Neural cell (in vitro differentiated cells): ENCODE measurements at regions not wholly inside any gene's neighbourhood (a gene's known extent, or its start where the extent isn't known, plus 50 kb on each side); places are given as distances from the start of the nearest gene placed in this dataset.
"Not testable (repeated sequence)": the region's sequence is repeated elsewhere in the genome, so short reads cannot be mapped to it uniquely, and the experiment has no call there.

Experiments used
- H2AFZ ChIP-seq: fragments of 200-600, 300-800 bp; sonication (generic), shearing (Covaris generic); 2 replicates; pipeline ENCODE4 v1.6.0; 2014; ENCODE audit warnings: low read depth, mild to moderate bottlenecking, antibody characterized with exemption, low read length, moderate library complexity
- H3F3A ChIP-seq: fragments of 200-600 bp; shearing (Covaris generic); 2 replicates; pipeline ENCODE4 v1.6.1; 2016; ENCODE audit warnings: mild to moderate bottlenecking, moderate library complexity, mixed read lengths, antibody characterized with exemption, low read length; ENCODE audit not compliant: insufficient read depth, poor library complexity, severe bottlenecking
- H3K27ac ChIP-seq: fragments of 200-600, 300-800 bp; sonication (generic), shearing (Covaris generic); 2 replicates; pipeline ENCODE4 v1.5.1; 2014; ENCODE audit warnings: mild to moderate bottlenecking, low read length, moderate library complexity
- H3K27me3 ChIP-seq: fragments of 300-800, 200-600 bp; sonication (generic), shearing (Covaris generic); 2 replicates; pipeline ENCODE4 v1.6.0; 2014; ENCODE audit warnings: mild to moderate bottlenecking, low read depth, low read length, moderate library complexity; ENCODE audit not compliant: insufficient read depth
- H3K36me3 ChIP-seq: fragments of 300-800, 200-600 bp; sonication (generic), shearing (Covaris generic); 2 replicates; pipeline ENCODE4 v1.5.1; 2014; ENCODE audit warnings: mild to moderate bottlenecking, antibody characterized with exemption, low read length, moderate library complexity; ENCODE audit not compliant: insufficient read depth
- H3K4me2 ChIP-seq: fragments of 300-800, 200-600 bp; sonication (generic), shearing (Covaris generic); 2 replicates; pipeline ENCODE4 v1.6.0; 2014; ENCODE audit warnings: mild to moderate bottlenecking, low read length
- H3K4me3 ChIP-seq: fragments of 300-800, 200-600 bp; sonication (generic), shearing (Covaris generic); 2 replicates; pipeline ENCODE4 v1.5.1; 2014; ENCODE audit warnings: mild to moderate bottlenecking, low read length, moderate library complexity
- H3K79me2 ChIP-seq: fragments of 200-600 bp; shearing (Covaris generic); replicated peaks from 2 replicates; pipeline ENCODE4 v1.6.0; 2014; ENCODE audit warnings: mild to moderate bottlenecking, low read length, moderate library complexity; ENCODE audit not compliant: insufficient read depth
- H3K9ac ChIP-seq: fragments of 300-800, 200-600 bp; sonication (generic), shearing (Covaris generic); 2 replicates; pipeline ENCODE4 v1.6.1; 2016; ENCODE audit warnings: mild to moderate bottlenecking, low read length, mixed read lengths
- H3K9me2 ChIP-seq: fragments of 200-600 bp; shearing (Covaris generic); 2 replicates; pipeline ENCODE4 v1.6.1; 2016; ENCODE audit warnings: mild to moderate bottlenecking, low read length, mixed read lengths; ENCODE audit not compliant: insufficient read depth
- H3K9me3 ChIP-seq: fragments of 200-600, 300-800 bp; sonication (generic), shearing (Covaris generic); 2 replicates; pipeline ENCODE4 v1.6.1; 2016; ENCODE audit warnings: mild to moderate bottlenecking, mixed run types, low read length, moderate library complexity, mixed read lengths
- H4K20me1 ChIP-seq: fragments of 200-600 bp; shearing (Covaris generic); 2 replicates; pipeline ENCODE4 v1.6.1; 2016; ENCODE audit warnings: mild to moderate bottlenecking, mixed run types; ENCODE audit not compliant: insufficient read depth
- EP300 ChIP-seq: fragments of 450-650 bp; conservative IDR thresholded peaks from 2 replicates; pipeline ENCODE4 v1.6.1; 2014; ENCODE audit warnings: antibody characterized with exemption, mild to moderate bottlenecking, moderate library complexity; ENCODE audit not compliant: poor library complexity, severe bottlenecking
- EZH2 ChIP-seq: fragments of 200-600, 300-800 bp; shearing (Covaris generic), sonication (generic); IDR thresholded peaks from 2 replicates; pipeline ENCODE4 v1.6.1; 2014; ENCODE audit warnings: antibody characterized with exemption, low read length, borderline replicate concordance, mild to moderate bottlenecking; ENCODE audit not compliant: insufficient read depth, poor library complexity, severe bottlenecking
- MXI1 ChIP-seq: fragments of 450-650 bp; conservative IDR thresholded peaks from 2 replicates; pipeline ENCODE4 v1.6.1; 2014; ENCODE audit warnings: antibody characterized with exemption, mild to moderate bottlenecking; ENCODE audit not compliant: poor library complexity, severe bottlenecking
- POLR2AphosphoS5 ChIP-seq: IDR thresholded peaks from 2 replicates; pipeline ENCODE4 v1.6.1; 2012
- RAD21 ChIP-seq: fragments of 450-650 bp; conservative IDR thresholded peaks from 2 replicates; pipeline ENCODE4 v1.6.1; 2014; ENCODE audit warnings: antibody characterized with exemption, mild to moderate bottlenecking, moderate library complexity
- SMC3 ChIP-seq: fragments of 450-650 bp; conservative IDR thresholded peaks from 2 replicates; pipeline ENCODE4 v1.6.1; 2014; ENCODE audit warnings: antibody characterized with exemption, mild to moderate bottlenecking, moderate library complexity; ENCODE audit not compliant: poor library complexity
- TAF1 ChIP-seq: IDR thresholded peaks from 2 replicates; pipeline ENCODE4 v1.6.1; 2012; ENCODE audit warnings: low read depth
- TF ChIP-seq, protein P1 (sequence below): fragments of 450-650 bp; IDR thresholded peaks from 2 replicates; pipeline ENCODE4 v1.5.1; 2014; ENCODE audit warnings: antibody characterized with exemption, mild to moderate bottlenecking, moderate library complexity; ENCODE audit not compliant: poor library complexity, severe bottlenecking
- TF ChIP-seq, protein P2 (sequence below): IDR thresholded peaks from 2 replicates; pipeline ENCODE4 v1.6.1; 2012; ENCODE audit warnings: borderline replicate concordance

DNA sequence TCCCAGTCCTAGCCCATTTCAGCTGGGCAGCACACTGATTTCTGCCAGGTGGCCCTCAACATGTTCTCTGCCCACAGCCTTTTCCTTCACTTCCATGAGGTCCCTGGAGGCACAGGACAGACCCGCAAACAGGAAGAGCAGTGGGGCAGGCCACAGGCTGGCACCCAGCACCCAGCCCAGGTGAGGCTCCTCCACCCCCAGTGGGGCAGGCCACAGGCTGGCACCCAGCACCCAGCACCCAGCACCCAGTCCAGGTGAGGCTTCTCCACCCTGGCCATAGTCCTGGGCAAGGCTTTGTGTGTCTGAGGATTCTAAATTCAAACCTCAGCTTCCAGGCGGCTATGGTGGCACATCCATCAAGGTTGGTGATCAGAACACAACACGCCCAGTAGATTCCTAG lies 1413.0 kb downstream of the BRD1 start:
- Histone ChIP-seq H3F3A (no peaks in the 10 kb centered on the region), H3K9me3 (no peaks in the 10 kb centered on the region), H3K79me2 (no peaks in the 10 kb centered on the region), H3K27ac (no peak overlapping the region), H3K9me2 (no peaks in the 10 kb centered on the region), H4K20me1 (no peaks in the 10 kb centered on the region), H3K27me3 (no peaks in the 10 kb centered on the region), H3K9ac (no peak overlapping the region), H3K4me3 (no peak overlapping the region), H3K36me3 (no peaks in the 10 kb centered on the region), H2AFZ (no peak overlapping the region), H3K4me2 (no peak overlapping the region)
- TF ChIP-seq MXI1, result no peak
- no peak for TF ChIP-seq SMC3
- TF ChIP-seq, protein P1, sequence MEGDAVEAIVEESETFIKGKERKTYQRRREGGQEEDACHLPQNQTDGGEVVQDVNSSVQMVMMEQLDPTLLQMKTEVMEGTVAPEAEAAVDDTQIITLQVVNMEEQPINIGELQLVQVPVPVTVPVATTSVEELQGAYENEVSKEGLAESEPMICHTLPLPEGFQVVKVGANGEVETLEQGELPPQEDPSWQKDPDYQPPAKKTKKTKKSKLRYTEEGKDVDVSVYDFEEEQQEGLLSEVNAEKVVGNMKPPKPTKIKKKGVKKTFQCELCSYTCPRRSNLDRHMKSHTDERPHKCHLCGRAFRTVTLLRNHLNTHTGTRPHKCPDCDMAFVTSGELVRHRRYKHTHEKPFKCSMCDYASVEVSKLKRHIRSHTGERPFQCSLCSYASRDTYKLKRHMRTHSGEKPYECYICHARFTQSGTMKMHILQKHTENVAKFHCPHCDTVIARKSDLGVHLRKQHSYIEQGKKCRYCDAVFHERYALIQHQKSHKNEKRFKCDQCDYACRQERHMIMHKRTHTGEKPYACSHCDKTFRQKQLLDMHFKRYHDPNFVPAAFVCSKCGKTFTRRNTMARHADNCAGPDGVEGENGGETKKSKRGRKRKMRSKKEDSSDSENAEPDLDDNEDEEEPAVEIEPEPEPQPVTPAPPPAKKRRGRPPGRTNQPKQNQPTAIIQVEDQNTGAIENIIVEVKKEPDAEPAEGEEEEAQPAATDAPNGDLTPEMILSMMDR, result no peak
- TF ChIP-seq, protein P2, sequence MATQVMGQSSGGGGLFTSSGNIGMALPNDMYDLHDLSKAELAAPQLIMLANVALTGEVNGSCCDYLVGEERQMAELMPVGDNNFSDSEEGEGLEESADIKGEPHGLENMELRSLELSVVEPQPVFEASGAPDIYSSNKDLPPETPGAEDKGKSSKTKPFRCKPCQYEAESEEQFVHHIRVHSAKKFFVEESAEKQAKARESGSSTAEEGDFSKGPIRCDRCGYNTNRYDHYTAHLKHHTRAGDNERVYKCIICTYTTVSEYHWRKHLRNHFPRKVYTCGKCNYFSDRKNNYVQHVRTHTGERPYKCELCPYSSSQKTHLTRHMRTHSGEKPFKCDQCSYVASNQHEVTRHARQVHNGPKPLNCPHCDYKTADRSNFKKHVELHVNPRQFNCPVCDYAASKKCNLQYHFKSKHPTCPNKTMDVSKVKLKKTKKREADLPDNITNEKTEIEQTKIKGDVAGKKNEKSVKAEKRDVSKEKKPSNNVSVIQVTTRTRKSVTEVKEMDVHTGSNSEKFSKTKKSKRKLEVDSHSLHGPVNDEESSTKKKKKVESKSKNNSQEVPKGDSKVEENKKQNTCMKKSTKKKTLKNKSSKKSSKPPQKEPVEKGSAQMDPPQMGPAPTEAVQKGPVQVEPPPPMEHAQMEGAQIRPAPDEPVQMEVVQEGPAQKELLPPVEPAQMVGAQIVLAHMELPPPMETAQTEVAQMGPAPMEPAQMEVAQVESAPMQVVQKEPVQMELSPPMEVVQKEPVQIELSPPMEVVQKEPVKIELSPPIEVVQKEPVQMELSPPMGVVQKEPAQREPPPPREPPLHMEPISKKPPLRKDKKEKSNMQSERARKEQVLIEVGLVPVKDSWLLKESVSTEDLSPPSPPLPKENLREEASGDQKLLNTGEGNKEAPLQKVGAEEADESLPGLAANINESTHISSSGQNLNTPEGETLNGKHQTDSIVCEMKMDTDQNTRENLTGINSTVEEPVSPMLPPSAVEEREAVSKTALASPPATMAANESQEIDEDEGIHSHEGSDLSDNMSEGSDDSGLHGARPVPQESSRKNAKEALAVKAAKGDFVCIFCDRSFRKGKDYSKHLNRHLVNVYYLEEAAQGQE, result no peak
- TF ChIP-seq POLR2AphosphoS5, result no peak

- H3K9ac ChIP-seq, H3K27ac ChIP-seq, H3F3A ChIP-seq, H3K4me3 ChIP-seq, H3K4me2 ChIP-seq, H3K9me3 ChIP-seq, H2AFZ ChIP-seq, H3K79me2 ChIP-seq, H3K36me3 ChIP-seq, H3K9me2 ChIP-seq, H3K27me3 ChIP-seq, H4K20me1 ChIP-seq: not testable (repeated sequence)
Measured at GRCh38 chr22:48412931-48413330, 1414.7 kb downstream of the BRD1 start.

GRCh38 chr22:48410536-48410935 lies 1417.1 kb downstream of the BRD1 start:
- no peaks in the 10 kb centered on the region for H3K36me3 ChIP-seq
- H3F3A ChIP-seq, result no peaks in the 10 kb centered on the region
- TF ChIP-seq EP300 (no peak), SMC3 (no peak), MXI1 (no peak), POLR2AphosphoS5 (no peak), TAF1 (no peak), RAD21 (no peak), EZH2 (no peak)
- TF ChIP-seq, protein P2, result no peak
- TF ChIP-seq, protein P1, result no peak
- no peaks in the 10 kb centered on the region for H3K79me2 ChIP-seq
- no peaks in the 10 kb centered on the region for H3K27me3 ChIP-seq
- H3K4me3 ChIP-seq, result no peak overlapping the region
- H3K4me2 ChIP-seq, result no peak overlapping the region
- no peaks in the 10 kb centered on the region for H3K9me2 ChIP-seq
- H3K27ac ChIP-seq, result no peak overlapping the region
- no peak overlapping the region for H3K9ac ChIP-seq
- no peaks in the 10 kb centered on the region for H3K9me3 ChIP-seq
- no peaks in the 10 kb centered on the region for H4K20me1 ChIP-seq
- H2AFZ ChIP-seq, result no peak overlapping the region
